ENCODE measurements at regions not wholly inside any gene's neighbourhood (a gene's known extent, or its start where the extent isn't known, plus 50 kb on each side); places are given as distances from the start of the nearest gene placed in this dataset.

DNA sequence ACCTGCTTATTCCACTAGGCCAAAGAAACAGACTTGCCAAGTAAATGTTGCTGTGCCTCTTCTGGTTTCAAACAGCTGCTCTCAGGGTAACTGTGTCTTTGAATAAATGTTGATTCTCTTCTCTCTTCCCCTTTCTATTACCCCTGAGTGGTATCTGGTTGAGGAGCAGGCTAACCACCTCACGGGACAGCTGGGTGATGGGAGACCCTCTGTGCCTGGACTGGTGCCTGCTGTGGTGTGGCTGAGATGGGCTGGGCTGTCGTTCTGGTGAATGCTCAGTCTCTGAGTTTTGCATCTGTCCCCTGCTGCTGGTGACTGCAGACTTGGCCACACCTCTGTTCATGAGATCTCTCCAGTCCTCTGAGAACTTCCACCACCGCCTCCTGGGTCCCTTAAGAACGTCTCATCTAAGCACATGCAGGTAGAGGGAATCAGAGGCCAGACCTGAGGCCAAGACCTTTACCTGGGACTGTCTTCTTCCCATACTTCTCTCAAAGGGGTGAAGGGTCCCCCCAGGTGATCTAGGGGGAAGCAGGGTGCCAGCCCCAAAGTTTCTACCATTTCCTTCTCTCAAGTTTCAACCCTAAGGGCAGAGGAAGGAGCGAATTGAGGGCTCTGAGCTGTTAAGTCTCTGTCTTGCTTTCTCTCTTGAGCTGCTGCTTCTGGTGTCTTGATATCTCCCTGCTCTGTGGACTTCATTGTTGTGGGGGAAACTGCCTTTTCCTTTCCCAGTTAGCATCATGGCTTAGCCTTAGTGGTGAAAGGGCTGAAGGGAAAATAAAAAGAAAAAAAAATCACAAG, 252.9 kb downstream of the EBLN2 start:
- TF ChIP-seq CTCF (IDR thresholded peaks at IDR 0.05; ENCODE audit: low read depth, low read length, missing input control): no peak
- TF ChIP-seq TAF1 (conservative IDR thresholded peaks at IDR 0.05): no peak
- no peak for TF ChIP-seq JUND (IDR thresholded peaks at IDR 0.05)
- TF ChIP-seq REST (IDR thresholded peaks at IDR 0.05): no peak
- no peak for TF ChIP-seq HNF4G (IDR thresholded peaks at IDR 0.05)
- TF ChIP-seq MAX (IDR thresholded peaks at IDR 0.05): no peak
- no peak for TF ChIP-seq ZBTB33 (IDR thresholded peaks at IDR 0.05)
- TF ChIP-seq HNF4A (conservative IDR thresholded peaks at IDR 0.05): no peak
- TF ChIP-seq, protein P1, sequence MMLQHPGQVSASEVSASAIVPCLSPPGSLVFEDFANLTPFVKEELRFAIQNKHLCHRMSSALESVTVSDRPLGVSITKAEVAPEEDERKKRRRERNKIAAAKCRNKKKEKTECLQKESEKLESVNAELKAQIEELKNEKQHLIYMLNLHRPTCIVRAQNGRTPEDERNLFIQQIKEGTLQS (IDR thresholded peaks at IDR 0.05): no peak
- no peak for TF ChIP-seq EGR1 (IDR thresholded peaks at IDR 0.05; ENCODE audit: low read depth in 2 of 2)
- TF ChIP-seq SP1 (IDR thresholded peaks at IDR 0.05): no peak
- no peak for TF ChIP-seq RXRA (IDR thresholded peaks at IDR 0.05)
- TF ChIP-seq NR2F2 (IDR thresholded peaks at IDR 0.05): no peak

Measured in liver (tissue), 3 donors.